NCI-H2227 treated with DMSO at 0.1 percent for 48 hours (cell line): ENCODE measurements at regions not wholly inside any gene's neighbourhood (a gene's known extent, or its start where the extent isn't known, plus 50 kb on each side); places are given as distances from the start of the nearest gene placed in this dataset.

Source experiments
- DNase-seq: peaks from one replicate; lab custom pipeline; 2025; lab: John Stamatoyannopoulos, UW

DNA sequence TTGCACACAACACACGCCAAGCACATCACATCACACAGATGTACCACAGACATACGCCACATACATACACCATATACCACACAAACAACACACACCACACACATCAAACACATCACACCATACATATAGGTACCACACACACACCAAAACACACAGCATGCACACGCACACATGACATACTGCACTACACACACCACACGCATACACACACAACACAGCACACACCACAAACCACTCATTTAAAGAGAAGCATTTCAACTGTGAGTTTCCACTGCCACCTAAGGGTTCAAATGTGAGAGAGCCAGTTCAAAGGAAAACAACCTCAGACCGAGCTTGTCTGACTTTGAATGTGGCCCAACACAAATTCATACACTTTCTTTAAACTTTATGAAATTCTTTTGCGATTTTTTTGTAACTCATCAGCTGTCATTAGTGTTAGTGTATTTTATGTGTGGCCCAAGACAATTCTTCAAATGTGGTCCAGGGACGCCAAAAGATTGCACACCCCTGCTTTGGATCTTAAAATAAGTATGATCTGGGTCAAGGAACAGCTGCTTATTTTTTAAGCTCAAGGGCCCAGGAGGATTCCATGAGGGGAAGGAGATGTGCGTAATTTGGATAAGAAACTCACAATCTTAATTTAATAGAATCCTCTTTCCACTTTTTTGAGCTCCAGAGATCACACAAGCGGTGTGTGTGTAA, 494.6 kb downstream of the GADD45G start:
- no peak for DNase-seq

- no peak for DNase-seq
Observed at GRCh38 chr9:90100014-90100413, 495.2 kb downstream of the GADD45G start.

DNA sequence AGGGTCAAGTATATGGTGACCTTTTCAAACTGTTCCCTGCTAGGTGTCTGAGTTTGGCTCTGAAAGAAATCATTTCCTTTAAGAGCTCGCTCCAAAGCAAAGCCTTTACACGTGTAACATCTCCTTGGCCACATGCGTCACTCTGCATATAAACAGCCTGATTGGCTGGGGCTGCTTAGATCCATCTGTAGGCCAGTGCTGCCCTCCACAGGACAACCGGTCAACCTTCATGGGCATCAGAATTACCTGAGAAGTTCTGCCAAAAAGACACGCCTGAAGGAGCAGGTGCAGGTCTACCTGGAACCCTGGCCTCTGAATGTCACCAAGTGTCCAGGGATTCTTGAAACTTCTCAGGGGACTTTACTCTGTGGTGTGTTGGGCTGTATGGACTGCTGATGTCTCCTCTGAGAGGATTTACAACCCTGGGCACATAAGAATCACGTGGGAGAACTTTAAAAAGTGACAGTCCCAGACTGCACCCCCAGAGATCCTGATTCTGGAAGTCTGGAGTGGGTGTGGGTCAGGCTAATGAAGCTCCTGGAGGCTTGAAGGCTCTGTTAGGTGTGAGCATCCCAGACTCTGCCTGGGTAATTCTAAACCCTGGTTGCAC, 497.6 kb downstream of the GADD45G start:
- DNase-seq = peak; percentile 54

DNA sequence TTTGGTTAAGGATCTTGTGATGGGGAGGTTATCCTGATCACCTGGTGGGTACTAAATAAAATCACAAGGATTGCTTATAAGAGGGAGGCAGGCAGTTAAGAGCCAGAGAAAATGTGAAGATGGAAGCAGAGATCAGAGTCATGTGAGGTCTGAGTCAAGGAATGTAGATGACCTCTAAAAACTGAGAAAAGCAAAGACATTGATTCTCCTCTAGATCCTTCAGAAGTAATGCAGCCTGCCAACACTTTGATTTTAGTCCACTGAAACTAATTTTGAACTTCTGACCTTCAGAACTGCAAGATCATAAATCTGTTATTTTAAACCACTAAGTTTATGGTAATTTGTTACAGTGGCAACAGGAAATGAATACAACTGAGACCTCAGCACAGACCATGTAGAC, 499.0 kb downstream of the GADD45G start:
- DNase-seq = no peak

- DNase-seq = no peak
Observed at GRCh38 chr9:90105773-90106172, 501.0 kb downstream of the GADD45G start.

GRCh38 chr9:90107040-90107725, 502.4 kb downstream of the GADD45G start:
- peak; percentile 4 for DNase-seq

DNA sequence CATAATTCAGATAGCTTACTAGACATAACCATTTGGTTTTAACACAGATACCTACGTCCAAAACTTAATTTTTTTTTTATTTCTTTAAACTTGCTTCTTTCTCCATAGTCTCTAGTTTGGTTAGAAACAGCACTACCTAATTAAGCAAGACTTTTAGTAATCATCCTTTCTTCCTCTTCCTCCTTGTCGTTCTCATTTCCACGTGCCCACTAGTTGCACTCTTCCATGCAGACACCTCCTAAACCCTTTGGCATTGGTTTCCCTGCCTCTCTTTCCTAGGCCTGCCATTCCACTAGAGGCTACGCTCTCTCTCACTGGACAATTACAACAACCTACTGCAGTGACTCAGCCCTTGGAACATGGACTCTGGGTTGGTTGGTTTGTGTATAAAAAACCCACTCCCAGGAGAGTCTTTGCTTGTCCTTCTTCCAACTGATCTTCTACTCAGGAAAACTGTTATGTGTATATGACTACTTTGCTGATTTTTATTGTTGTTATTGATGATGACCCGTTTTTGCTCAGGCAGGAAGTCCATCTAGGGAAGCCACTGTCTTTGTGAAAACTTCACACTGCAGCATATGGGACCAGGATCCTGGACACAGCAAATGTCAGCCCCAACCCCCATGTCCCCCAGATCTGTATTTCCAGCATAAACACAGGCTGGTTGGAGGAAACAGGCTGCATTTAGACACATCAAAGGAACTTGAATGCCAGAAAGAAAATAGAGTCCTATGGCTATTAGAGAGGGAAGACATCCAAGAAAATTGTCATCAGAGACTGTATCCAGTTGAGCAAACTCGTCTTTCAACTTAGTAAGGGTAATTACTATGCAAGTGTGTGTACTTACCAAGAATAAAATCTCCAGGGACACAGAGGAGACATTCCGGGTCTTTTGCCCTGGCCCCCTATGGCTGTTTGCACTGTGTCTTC, 503.2 kb downstream of the GADD45G start:
- no peak for DNase-seq

DNA sequence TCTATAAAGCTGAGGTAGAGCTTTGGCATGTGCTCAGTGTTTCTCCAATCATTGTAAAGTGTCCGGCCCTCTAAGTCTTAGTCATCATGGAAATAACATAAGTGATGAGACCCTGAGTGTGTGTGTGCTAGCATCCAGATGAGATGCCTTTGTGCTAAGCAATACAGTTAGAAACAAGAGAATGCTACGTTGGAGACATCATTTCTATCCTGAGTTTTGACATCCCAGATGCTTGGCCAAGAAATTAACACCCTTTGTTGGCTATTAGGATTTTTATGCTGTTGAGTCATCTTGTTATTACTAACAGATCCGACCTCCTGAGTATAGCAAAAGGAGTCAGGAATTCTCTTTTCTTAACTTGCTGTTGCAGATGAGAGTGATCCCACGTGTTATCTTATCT, 508.0 kb downstream of the GADD45G start:
- DNase-seq = no peak

GRCh38 chr9:90114641-90115425, 510.0 kb downstream of the GADD45G start:
- no peak for DNase-seq

DNA sequence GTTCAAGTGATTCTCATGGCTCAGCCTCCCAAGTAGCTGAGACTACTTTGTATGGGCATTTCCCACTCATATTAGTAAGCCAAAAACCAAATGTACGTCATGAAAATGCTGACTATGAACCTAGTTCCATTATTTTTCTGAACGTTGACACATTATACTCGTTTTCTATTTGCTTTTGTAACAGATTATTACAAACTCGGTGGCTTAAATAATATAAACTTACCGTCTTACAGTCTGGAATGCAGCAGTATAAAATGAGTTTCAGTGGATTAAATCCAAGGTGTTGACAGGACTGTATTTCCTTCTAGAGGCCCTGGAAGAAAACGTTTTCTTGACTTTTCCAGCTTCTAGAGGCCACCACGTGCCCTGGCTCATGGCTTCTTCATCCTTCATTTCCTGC, 517.0 kb downstream of the GADD45G start:
- DNase-seq = no peak

DNA sequence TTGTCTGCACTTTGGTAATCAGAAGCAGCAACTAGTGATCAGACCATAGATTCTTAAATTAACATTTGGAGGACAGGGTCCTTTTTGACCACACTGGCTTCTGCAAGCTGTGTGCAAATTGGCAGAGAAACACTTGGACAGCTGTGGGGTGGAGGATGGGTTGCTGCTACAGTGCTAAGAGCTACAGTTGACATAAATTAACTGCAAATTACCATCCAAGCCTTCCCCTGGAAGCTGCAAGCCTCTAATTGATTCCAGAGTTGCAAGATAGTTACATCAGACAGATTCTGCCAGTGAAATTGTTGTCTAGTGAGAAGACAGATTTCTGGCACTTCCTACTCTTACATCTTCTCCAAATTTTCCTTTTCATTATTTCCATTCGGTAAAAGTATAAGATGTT, 517.7 kb downstream of the DIRAS2 start:
- DNase-seq = peak; percentile 19

DNA sequence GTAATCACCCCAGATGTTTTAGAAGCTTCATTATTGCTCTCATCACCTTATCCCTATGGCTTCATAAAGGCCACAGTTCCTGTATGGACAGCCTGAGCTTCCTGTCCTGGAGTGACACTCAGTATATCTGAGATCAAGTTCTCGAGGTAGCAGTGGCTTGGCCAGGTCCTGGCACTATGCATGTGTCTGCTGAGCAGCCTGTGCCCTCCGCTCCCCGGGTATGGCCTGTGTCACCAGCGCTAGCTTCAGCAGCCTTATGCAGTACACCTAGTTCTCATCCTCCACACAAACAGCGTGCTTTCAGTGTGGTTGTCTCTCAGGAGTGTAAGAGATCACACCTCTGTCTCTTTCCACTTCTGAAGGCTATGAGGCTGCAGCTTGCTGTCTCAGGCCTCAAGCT, 514.7 kb downstream of the DIRAS2 start:
- DNase-seq = no peak

DNA sequence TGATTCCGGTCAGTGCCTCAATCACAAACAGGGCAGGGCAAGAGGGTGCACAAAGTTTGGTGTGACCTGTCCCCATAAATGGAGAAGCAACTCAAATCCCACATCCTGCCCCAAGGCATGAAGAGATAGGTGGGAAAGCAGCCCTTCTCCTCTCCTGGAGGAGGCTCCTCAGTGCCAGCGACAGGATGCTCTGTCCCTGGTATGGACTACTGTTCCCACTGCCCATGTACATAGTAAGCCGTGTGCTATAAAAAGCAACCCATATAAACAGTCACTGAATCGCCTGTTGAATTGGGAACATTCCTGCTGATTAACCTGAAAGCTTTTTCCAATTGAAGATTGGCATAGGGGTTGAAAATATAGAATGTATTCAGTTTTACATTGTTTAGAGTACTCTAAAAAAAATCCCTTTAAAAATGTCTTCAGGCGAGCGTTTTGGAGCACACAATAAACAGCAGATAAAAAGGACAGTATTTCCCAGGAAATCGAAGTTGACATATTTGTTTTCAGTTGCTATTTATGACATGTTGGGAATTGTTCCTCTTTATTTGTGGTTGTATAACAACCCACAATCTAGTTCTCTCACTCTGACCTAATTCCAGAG, 513.9 kb downstream of the DIRAS2 start:
- no peak for DNase-seq

- no peak for DNase-seq
Observed at GRCh38 chr9:90129446-90129845, 513.2 kb downstream of the DIRAS2 start.

DNA sequence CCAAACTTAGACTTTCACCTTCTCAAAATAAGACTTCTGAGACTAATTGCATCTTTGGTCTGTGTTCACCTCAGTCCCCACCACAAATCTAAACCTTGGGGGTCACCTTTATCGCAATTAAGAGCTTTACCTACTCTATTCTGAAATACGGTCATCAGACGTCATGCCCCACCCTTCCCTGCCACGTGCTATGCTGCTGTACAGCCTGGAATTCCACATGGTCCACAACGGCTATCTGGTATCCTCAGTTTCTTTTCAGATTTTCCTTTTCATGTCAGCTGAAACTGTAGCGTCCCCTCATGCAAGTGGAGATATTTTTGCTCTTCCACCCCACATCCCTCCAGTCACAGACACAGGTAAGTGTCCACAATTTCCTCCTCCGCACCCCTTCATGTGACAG, 511.1 kb downstream of the DIRAS2 start:
- DNase-seq = no peak

- peak; percentile 44 for DNase-seq
Observed at GRCh38 chr9:90132866-90133265, 509.8 kb downstream of the DIRAS2 start.

DNA sequence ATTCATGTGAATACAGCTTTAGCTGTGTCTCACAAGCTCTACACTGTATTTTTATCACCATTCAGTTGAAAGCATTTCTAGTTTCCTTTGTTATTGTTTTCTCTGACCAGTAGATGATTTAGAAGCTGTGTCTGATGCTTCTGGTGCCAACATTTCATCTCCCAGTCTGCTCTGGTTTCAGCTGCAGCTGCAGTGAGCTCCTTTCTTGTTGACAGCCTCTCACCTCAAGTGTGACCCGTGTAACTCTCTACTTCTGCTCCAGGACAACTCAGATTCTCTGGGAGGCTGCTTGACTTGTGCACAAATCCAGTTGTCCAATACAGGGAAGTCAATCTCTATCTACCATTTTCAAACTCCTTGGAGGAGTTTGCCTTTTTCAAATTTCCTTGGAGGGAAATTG, 504.8 kb downstream of the DIRAS2 start:
- DNase-seq = no peak

DNA sequence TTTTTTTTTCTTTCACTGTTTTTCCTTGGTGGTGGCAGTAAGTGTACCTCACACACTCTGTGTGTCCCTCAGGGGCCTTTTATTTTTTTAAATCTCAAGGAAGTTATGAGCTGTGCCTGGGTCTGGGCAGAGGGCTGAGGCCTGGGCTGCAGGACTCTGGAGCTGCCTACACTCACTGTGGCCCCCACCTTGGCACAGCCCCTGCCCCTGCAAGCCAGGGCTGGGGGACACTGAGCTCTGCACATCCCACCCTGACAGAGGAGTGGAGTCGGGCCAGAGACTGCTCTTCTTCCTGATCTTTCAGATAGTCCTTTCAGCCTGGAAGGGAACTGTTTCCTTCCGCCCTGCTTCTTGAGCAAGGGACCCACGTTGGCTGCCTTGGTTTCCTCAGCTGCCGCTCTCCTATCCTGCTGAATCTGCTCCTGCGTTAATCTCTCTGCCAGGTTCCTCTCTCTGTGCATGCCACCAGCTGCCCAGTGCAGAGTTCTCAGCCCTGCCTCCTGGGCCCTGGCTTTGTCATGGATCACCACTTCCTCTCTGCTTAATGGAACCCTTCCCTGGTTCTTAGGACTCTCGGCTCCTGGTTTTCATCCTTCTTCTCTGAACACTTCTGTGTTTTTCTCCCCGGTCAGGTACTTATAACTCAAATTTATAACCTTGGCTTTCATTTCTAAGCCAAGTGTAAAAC, 502.3 kb downstream of the DIRAS2 start:
- no peak for DNase-seq

DNA sequence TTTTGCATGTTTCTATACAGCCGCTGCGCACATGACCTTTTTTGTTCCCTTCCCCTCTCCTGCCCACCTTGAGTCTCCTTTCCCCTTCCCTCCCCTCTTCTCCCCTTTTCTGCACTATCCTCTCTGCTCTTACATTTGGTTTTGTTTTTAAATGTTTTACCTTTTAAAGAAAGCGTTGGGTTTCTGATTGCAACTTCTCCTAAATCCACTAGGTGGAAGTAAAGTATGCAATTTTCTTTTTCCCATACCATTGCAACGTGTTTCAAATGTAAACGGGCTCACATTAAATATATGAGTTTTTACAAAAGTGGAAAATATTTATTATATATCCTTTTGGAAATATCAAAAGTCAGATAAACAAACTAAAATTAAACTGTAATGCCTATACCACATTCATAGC, 500.9 kb downstream of the DIRAS2 start:
- peak; percentile 13 for DNase-seq

DNA sequence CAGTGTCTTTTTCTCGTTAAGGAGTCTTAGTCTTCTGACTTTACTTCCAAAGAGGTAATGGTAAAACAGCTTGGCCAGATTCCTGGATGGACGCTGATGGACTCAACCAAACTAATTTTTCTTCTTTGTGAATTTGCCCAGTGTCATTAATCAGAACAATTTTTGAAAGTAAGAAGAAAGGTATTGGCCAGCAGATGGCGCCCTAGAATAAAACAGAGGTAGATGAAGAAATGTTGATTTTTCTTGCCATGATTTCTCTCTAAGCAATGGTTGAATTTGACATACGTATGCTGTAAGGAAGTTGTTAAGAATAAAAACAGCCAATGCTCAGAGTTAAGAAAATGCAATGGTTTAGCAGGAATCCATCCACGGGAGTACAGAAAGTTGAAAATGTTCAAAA, 500.0 kb downstream of the DIRAS2 start:
- peak; percentile 1 for DNase-seq

GRCh38 chr9:90147426-90147825, 495.2 kb downstream of the DIRAS2 start:
- DNase-seq = no peak
